ENCODE measurements at regions not wholly inside any gene's neighbourhood (a gene's known extent, or its start where the extent isn't known, plus 50 kb on each side); places are given as distances from the start of the nearest gene placed in this dataset.

- TF ChIP-seq CTCF (IDR thresholded peaks at IDR 0.05) (no peak), POLR2A (IDR thresholded peaks at IDR 0.05) (no peak), POLR2AphosphoS5 (IDR thresholded peaks at IDR 0.05) (no peak), EP300 (IDR thresholded peaks at IDR 0.05) (no peak)
Observed at GRCh38 chr1:198947456-198947855, 308.6 kb downstream of the PTPRC start.

All from suprapubic skin (tissue), 4 donors.